Loucy (cell line): ENCODE measurements at regions not wholly inside any gene's neighbourhood (a gene's known extent, or its start where the extent isn't known, plus 50 kb on each side); places are given as distances from the start of the nearest gene placed in this dataset.

Source experiments
- H2AFZ ChIP-seq: fragments of 200-600 bp; sonication (generic); 2 replicates; pipeline ENCODE4 v1.6.0; 2016; ENCODE audit warnings: antibody characterized with exemption, mild to moderate bottlenecking, low read length, moderate library complexity
- H3F3A ChIP-seq: fragments of 200-600 bp; 2 replicates; pipeline ENCODE4 v1.6.0; 2016; ENCODE audit warnings: antibody characterized with exemption, low read depth, mild to moderate bottlenecking
- H3K27me3 ChIP-seq: fragments of 200-600 bp; sonication (generic); 2 replicates; pipeline ENCODE4 v1.6.1; 2014; ENCODE audit warnings: low read length, mild to moderate bottlenecking; ENCODE audit not compliant: insufficient read depth, poor library complexity, severe bottlenecking
- H3K36me3 ChIP-seq: fragments of 200-600 bp; sonication (generic); 2 replicates; pipeline ENCODE4 v1.6.1; 2016; ENCODE audit warnings: low read length; ENCODE audit not compliant: insufficient read depth
- H3K4me1 ChIP-seq: fragments of 200-600 bp; sonication (generic); 2 replicates; pipeline ENCODE4 v1.5.1; 2014; ENCODE audit warnings: low read length, mild to moderate bottlenecking; ENCODE audit not compliant: insufficient read depth, poor library complexity, severe bottlenecking
- H3K4me2 ChIP-seq: fragments of 200-600 bp; sonication (generic); 2 replicates; pipeline ENCODE4 v1.6.0; 2014; ENCODE audit warnings: antibody characterized with exemption, low read length, low read depth, mild to moderate bottlenecking; ENCODE audit not compliant: poor library complexity, severe bottlenecking
- H3K4me3 ChIP-seq: fragments of 200-600 bp; sonication (generic); 2 replicates; pipeline ENCODE4 v1.5.1; 2014; ENCODE audit warnings: low read length, mild to moderate bottlenecking, mixed read lengths; ENCODE audit not compliant: poor library complexity, severe bottlenecking
- H3K79me2 ChIP-seq: fragments of 200-600 bp; sonication (generic); 2 replicates; pipeline ENCODE4 v1.6.1; 2014; ENCODE audit warnings: low read length; ENCODE audit not compliant: insufficient read depth
- H3K9ac ChIP-seq: fragments of 200-600 bp; sonication (generic); 2 replicates; pipeline ENCODE4 v1.6.0; 2014; ENCODE audit warnings: mild to moderate bottlenecking, low read depth, low read length, moderate library complexity; ENCODE audit not compliant: poor library complexity, severe bottlenecking
- H3K9me2 ChIP-seq: fragments of 200-600 bp; sonication (generic); replicated peaks from 2 replicates; pipeline ENCODE4 v1.6.1; 2016; ENCODE audit warnings: low read depth, low read length, mixed read lengths
- H3K9me3 ChIP-seq: fragments of 200-600 bp; sonication (generic); 2 replicates; pipeline ENCODE4 v1.6.1; 2014; ENCODE audit warnings: mild to moderate bottlenecking, antibody characterized with exemption, low read length, low read depth; ENCODE audit not compliant: insufficient read depth
- H4K20me1 ChIP-seq: fragments of 200-600 bp; sonication (generic); 2 replicates; pipeline ENCODE4 v1.6.0; 2014; ENCODE audit warnings: antibody characterized with exemption, low read length, mild to moderate bottlenecking; ENCODE audit not compliant: insufficient read depth, poor library complexity, severe bottlenecking
- EZH2phosphoT487 ChIP-seq: fragments of 200-600 bp; IDR thresholded peaks from 2 replicates; pipeline ENCODE4 v1.6.1; 2018; ENCODE audit warnings: antibody characterized with exemption, mild to moderate bottlenecking, moderate library complexity, borderline replicate concordance
- TF ChIP-seq, protein P1 (sequence below): fragments of 200-600 bp; sonication (generic); conservative IDR thresholded peaks from 2 replicates; pipeline ENCODE4 v1.5.1; 2014; ENCODE audit warnings: mild to moderate bottlenecking, antibody characterized with exemption, low read length

DNA sequence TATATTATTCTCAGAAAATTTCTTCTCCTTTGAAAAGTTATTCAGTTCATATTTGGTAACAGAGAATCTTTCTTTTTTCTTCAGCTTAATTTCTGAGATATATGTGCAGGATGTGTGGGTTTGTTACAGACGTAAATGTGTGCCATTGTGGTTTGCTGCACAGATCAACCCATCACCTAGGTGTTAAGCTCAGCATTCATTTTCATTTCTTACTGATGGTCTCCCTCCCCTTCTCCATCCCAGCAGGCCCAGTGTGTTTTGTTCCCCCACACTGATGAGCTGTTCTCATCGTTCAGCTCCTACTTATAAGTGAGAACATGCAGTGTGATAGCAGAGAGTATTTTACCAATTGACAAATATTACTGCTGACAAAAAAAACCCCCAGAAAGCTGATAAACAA is 330.0 kb upstream of the CHD1 start:
- H3F3A ChIP-seq = no peaks in the 10 kb centered on the region
- no peaks in the 10 kb centered on the region for H4K20me1 ChIP-seq
- H3K9me3 ChIP-seq = no peaks in the 10 kb centered on the region
- H3K9ac ChIP-seq = no peak overlapping the region
- H3K4me2 ChIP-seq = no peak overlapping the region
- H3K9me2 ChIP-seq = no peaks in the 10 kb centered on the region
- TF ChIP-seq EZH2phosphoT487 = no peak
- TF ChIP-seq, protein P1, sequence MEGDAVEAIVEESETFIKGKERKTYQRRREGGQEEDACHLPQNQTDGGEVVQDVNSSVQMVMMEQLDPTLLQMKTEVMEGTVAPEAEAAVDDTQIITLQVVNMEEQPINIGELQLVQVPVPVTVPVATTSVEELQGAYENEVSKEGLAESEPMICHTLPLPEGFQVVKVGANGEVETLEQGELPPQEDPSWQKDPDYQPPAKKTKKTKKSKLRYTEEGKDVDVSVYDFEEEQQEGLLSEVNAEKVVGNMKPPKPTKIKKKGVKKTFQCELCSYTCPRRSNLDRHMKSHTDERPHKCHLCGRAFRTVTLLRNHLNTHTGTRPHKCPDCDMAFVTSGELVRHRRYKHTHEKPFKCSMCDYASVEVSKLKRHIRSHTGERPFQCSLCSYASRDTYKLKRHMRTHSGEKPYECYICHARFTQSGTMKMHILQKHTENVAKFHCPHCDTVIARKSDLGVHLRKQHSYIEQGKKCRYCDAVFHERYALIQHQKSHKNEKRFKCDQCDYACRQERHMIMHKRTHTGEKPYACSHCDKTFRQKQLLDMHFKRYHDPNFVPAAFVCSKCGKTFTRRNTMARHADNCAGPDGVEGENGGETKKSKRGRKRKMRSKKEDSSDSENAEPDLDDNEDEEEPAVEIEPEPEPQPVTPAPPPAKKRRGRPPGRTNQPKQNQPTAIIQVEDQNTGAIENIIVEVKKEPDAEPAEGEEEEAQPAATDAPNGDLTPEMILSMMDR = no peak
- H3K4me3 ChIP-seq = no peak overlapping the region
- no peaks in the 10 kb centered on the region for H3K36me3 ChIP-seq
- no peaks in the 10 kb centered on the region for H3K4me1 ChIP-seq
- no peak overlapping the region for H2AFZ ChIP-seq
- H3K79me2 ChIP-seq = no peaks in the 10 kb centered on the region
- no peaks in the 10 kb centered on the region for H3K27me3 ChIP-seq

DNA sequence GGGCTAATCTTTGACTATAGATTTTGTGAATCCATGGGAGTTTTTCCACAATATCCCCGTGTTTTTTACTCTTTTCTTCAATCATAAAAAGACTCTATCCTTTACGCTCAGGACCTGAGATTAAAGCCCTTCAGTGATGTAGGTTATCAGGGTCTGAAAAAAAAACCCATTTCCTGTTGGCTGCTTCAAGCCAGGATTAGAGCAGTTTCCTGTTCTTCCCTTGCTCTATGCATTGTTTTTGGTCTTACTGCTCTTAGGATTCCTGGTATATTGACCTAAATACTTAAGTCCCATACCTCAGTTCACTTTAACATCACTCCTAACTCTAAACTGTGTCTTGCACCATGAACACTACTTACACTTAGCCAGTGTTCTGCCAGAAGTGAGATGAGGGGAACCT is 319.3 kb upstream of the CHD1 start:
- H4K20me1 ChIP-seq = no peaks in the 10 kb centered on the region
- H3K36me3 ChIP-seq = no peaks in the 10 kb centered on the region
- no peak overlapping the region for H3K4me3 ChIP-seq
- H3K79me2 ChIP-seq = no peaks in the 10 kb centered on the region
- no peaks in the 10 kb centered on the region for H3K27me3 ChIP-seq
- H3K4me1 ChIP-seq = no peaks in the 10 kb centered on the region
- TF ChIP-seq, protein P1 = no peak
- no peak for TF ChIP-seq EZH2phosphoT487
- no peak overlapping the region for H3K9ac ChIP-seq
- no peaks in the 10 kb centered on the region for H3F3A ChIP-seq
- no peak overlapping the region for H2AFZ ChIP-seq
- no peaks in the 10 kb centered on the region for H3K9me3 ChIP-seq
- peak overlapping the region; percentile 13 for H3K4me2 ChIP-seq
- H3K9me2 ChIP-seq = no peaks in the 10 kb centered on the region

DNA sequence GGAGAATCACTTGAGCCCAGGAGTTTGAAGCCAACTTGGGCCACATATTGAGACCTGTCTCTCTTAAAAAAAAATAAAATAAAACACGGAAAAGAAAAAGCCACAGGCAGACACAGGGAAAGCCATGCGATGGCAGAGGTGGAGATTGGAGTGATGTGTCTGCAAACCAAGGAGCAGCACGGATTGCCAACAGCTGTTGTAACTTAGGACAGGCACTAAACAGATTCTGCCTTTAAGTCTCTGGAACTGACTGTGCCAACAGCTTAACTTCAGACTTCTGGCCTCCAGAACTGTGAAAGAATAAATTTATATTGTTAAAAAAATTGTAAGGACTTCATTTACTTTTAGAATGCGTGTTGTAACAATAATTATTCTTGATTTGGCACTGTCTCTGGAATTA is 318.5 kb upstream of the CHD1 start:
- Histone ChIP-seq H3K9me3 (no peaks in the 10 kb centered on the region), H3K27me3 (no peaks in the 10 kb centered on the region), H2AFZ (no peak overlapping the region), H4K20me1 (no peaks in the 10 kb centered on the region), H3K4me3 (no peak overlapping the region), H3K9ac (no peak overlapping the region), H3K79me2 (no peaks in the 10 kb centered on the region), H3K36me3 (no peaks in the 10 kb centered on the region), H3K4me1 (no peaks in the 10 kb centered on the region), H3K9me2 (no peaks in the 10 kb centered on the region), H3F3A (no peaks in the 10 kb centered on the region), H3K4me2 (no peak overlapping the region)
- TF ChIP-seq EZH2phosphoT487 = no peak
- TF ChIP-seq, protein P1 = no peak
